ENCODE measurements at regions not wholly inside any gene's neighbourhood (a gene's known extent, or its start where the extent isn't known, plus 50 kb on each side); places are given as distances from the start of the nearest gene placed in this dataset.

DNA sequence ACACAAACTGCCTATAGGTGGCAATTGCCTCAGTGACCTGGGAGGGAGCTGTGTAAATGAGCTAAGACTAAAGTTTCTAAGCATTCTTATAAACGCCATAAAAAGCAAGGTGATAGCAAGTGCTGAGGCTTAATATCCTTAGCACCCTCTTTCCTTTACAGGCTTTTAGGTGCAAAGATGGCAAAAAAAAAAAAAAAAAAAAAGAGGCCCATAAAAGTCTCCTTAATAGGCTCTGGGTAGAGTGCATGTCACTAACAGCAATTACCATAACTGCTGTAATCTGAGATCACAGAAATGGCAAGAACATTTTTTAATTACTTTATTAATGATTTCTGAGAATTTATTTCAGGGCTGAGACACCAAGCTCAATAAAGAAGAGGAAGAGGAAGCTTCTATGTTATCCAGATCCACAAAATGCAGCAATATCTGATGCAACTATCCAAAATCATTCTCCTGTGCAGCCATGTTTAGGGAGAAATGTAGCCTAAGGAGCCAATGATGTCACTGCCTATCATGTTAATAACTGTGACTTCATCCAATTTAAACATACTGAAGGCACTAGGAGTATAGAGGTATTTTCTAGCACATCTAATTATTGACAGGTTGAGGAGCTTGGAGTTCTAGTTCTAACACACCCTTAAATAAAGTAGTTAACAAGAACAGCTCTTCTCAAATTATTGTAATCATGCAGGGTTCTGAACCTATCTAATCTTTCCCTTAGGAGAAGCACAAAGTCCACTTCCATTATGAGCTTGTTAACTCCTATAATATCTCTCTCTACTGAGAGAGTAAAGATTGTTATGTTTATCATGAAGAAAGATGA is 804.3 kb upstream of the ACVR2A start:
- TF ChIP-seq POLR2A (IDR thresholded peaks at IDR 0.05), result no peak
- TF ChIP-seq, protein P1, sequence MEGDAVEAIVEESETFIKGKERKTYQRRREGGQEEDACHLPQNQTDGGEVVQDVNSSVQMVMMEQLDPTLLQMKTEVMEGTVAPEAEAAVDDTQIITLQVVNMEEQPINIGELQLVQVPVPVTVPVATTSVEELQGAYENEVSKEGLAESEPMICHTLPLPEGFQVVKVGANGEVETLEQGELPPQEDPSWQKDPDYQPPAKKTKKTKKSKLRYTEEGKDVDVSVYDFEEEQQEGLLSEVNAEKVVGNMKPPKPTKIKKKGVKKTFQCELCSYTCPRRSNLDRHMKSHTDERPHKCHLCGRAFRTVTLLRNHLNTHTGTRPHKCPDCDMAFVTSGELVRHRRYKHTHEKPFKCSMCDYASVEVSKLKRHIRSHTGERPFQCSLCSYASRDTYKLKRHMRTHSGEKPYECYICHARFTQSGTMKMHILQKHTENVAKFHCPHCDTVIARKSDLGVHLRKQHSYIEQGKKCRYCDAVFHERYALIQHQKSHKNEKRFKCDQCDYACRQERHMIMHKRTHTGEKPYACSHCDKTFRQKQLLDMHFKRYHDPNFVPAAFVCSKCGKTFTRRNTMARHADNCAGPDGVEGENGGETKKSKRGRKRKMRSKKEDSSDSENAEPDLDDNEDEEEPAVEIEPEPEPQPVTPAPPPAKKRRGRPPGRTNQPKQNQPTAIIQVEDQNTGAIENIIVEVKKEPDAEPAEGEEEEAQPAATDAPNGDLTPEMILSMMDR (IDR thresholded peaks at IDR 0.05), result no peak
